ENCODE measurements at regions not wholly inside any gene's neighbourhood (a gene's known extent, or its start where the extent isn't known, plus 50 kb on each side); places are given as distances from the start of the nearest gene placed in this dataset.

DNA sequence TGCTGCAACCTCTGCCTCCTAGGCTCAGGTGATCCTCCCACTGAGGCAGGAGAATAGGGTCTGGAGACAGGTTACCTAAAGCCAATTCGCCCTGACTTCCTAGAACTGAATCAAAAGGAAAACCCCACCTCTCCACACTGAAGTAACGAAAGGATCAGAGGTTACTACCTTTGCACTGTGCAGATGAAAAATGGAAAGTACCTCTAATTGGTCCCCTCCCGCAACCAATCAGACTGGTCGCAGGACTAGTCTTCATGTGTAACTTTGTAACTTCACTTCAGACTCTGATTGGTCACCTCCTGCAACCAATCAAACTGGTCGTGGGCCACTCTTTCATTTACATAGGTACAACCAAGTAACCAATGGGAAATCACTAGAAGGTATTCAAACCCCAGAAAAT lies 61.1 kb downstream of the ATXN3L start:
- DNase-seq (ENCODE audit: low spot score) (no peak), ATAC-seq (ENCODE audit: low FRiP score) (no peak)
- TF ChIP-seq, protein P1, sequence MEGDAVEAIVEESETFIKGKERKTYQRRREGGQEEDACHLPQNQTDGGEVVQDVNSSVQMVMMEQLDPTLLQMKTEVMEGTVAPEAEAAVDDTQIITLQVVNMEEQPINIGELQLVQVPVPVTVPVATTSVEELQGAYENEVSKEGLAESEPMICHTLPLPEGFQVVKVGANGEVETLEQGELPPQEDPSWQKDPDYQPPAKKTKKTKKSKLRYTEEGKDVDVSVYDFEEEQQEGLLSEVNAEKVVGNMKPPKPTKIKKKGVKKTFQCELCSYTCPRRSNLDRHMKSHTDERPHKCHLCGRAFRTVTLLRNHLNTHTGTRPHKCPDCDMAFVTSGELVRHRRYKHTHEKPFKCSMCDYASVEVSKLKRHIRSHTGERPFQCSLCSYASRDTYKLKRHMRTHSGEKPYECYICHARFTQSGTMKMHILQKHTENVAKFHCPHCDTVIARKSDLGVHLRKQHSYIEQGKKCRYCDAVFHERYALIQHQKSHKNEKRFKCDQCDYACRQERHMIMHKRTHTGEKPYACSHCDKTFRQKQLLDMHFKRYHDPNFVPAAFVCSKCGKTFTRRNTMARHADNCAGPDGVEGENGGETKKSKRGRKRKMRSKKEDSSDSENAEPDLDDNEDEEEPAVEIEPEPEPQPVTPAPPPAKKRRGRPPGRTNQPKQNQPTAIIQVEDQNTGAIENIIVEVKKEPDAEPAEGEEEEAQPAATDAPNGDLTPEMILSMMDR (IDR thresholded peaks at IDR 0.05): no peak

DNA sequence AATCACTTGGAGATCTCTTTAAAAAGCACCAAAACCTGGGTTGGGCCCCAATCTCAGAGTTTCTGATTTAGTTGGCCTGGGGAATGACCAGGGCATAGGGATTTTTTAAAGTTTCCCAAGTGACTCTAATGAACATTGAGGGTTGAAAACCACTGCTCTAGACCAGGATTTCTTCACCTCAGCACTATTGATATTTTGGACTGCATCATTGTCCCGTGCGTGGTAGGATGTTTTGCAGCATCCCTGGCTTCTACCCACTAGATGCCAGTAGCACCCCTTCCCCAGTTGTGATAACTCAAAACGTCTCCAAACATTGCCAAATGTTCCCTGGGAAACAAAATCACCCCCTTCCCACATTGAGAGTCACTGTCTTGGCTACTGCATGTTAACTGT lies 61.8 kb downstream of the ATXN3L start:
- no peak for DNase-seq (ENCODE audit: low spot score)
- ATAC-seq (ENCODE audit: low FRiP score): no peak
- TF ChIP-seq, protein P1 (IDR thresholded peaks at IDR 0.05): no peak

DNA sequence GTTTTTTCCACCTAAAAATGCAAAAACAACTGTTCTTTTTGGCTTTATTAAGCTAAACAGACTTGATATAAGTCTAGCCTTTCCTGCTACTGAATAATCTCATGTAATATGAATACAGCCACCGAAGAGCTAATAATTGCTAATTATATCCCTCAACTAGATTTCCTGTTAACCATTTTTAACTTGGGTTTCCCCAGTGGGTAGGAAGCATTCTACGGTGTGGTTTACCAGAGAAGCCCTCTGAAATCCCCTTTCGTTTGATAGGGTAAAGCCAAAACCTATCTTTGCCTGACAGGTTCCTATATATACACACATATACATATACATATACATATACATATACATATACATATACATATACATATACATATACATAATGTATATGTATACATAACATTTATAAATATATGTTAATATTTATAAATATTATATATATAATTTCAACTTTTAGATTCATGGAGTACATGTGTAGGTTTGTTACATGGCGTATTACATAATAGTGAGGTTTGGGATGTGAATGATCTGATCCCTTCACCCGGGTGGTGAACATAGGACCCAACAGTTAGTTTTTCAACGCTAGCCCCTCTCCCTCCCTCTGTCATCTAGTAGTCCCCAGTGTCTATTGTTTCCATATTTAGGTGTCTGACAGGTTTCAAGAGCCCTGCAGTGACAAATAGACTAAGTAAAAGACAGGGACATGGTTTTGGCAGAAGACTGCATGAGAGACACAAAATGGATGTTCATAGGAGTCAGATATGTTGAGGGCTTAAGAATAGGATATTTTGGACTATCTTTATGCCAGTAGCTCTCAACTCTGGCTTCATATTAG lies 62.4 kb downstream of the ATXN3L start:
- TF ChIP-seq, protein P1 (IDR thresholded peaks at IDR 0.05): no peak
- DNase-seq (ENCODE audit: low spot score) (no peak), ATAC-seq (ENCODE audit: low FRiP score) (no peak)

DNA sequence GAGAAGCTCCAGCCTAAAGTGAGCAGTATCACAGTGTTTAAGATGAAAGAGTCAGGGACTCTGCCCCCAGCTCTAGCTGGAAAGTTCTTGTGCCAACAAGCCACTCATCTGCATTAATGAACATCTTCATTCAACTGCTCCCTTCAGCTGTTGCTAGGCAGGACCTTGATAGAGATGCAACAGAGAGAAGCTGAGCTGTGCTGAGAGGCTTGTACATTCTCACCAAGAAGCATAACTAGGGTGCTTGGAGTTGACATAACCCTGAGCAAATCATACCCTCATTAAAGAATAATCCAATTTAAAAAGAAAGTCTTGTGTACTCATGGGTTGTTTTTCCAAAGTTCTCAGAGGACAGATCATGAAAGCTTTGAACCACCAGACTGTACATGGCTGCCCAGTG lies 63.2 kb downstream of the ATXN3L start:
- ATAC-seq (ENCODE audit: low FRiP score): no peak
- TF ChIP-seq, protein P1 (IDR thresholded peaks at IDR 0.05): no peak

DNA sequence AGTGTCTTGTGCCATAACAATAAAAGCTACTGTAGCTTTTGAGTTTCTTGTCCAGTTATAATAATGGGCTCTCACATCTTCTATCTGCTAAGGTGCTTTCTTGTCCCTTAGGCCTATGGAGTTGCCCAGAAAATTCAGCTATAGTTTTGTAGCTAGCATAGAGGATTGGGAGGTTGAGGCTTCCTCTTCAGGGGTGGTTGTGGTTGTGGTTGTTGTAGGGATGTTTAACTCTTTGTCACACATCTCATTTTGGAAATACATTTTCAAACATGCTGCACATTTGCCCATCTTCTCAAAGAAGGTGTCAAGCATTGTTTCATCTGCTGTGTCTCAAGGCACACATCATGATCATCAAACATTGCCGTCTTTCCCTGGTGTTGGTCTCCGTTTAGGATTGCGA lies 65.0 kb downstream of the ATXN3L start:
- DNase-seq (ENCODE audit: low spot score): no peak
- TF ChIP-seq, protein P1 (IDR thresholded peaks at IDR 0.05): no peak
- ATAC-seq (ENCODE audit: low FRiP score): no peak

More for the DNA sequence above, 63.2 kb downstream of the ATXN3L start:
- no peak for DNase-seq (ENCODE audit: low spot score)

DNA sequence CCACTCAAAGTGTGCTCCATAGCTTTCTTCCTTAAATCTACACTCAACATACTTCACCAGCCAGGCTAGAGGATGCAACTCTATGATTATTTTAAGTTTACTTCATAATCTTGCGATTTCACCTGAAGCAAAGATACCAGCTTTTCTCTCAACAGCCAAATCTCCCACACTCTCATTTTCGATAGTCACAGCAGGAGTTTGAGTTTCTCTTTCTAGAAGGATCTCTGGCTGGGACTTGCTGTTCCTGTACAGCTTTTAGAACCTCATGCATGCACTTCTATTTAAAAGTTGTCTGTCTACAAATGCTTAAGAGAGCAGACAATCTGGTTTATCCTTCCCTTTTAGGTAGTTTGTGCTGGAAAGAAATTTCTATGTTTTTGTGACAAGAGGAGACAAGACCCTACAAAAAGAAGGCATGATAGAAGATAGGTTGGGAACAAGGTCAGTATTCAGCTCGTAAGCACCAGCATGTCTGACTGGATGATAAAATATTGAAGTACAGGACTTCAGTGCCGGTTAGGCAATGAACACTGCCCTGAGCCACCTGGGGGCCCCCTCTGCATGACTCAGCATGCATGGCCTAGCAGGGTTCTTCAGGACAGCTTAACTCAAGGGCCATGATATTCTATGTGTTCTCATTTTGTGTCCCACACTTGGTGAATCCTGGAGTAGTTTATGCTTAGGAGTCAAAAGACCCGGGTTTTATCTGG lies 65.6 kb downstream of the ATXN3L start:
- ATAC-seq (ENCODE audit: low FRiP score) (no peak), DNase-seq (ENCODE audit: low spot score) (no peak)
- TF ChIP-seq, protein P1 (IDR thresholded peaks at IDR 0.05): no peak
